Activated T-cell treated with anti-CD3 and anti-CD28 coated beads, Interleukin-2, amount 50 U/mL, for 4 hours (primary cell): ENCODE measurements at regions not wholly inside any gene's neighbourhood (a gene's known extent, or its start where the extent isn't known, plus 50 kb on each side); places are given as distances from the start of the nearest gene placed in this dataset.
"Not testable (repeated sequence)": the region's sequence is repeated elsewhere in the genome, so short reads cannot be mapped to it uniquely, and the experiment has no call there.

Experiments used
- ATAC-seq, 2 donors: fragments of 200-7000 bp; cut with Tn5 transposase; one replicate each; pipeline ENCODE4 v1.10.0; 2021
- DNase-seq: peaks from one replicate; pipeline ENCODE4 v3.0.0-alpha.2; 2020
- H3K27me3 Mint-ChIP-seq: one replicate; pipeline ENCODE4 v1.8.0; 2021; ENCODE audit warnings: low read depth, mixed read lengths
- H3K36me3 Mint-ChIP-seq: one replicate; pipeline ENCODE4 v1.8.0; 2022; ENCODE audit warnings: mixed read lengths; ENCODE audit not compliant: insufficient read depth
- H3K4me1 Mint-ChIP-seq: one replicate; pipeline ENCODE4 v1.8.0; 2021; ENCODE audit warnings: low read depth, mixed read lengths
- H3K4me3 Mint-ChIP-seq: one replicate; pipeline ENCODE4 v1.8.0; 2021; ENCODE audit warnings: mild to moderate bottlenecking, moderate library complexity, mixed read lengths
- H3K9me3 Mint-ChIP-seq: one replicate; pipeline ENCODE4 v1.8.0; 2021; ENCODE audit warnings: mixed read lengths

- not testable (repeated sequence) for DNase-seq, H3K4me3 Mint-ChIP-seq, H3K4me1 Mint-ChIP-seq, H3K36me3 Mint-ChIP-seq, H3K27me3 Mint-ChIP-seq, ATAC-seq
- peaks cover 51% of the 10 kb centered on the region for H3K9me3 Mint-ChIP-seq
Measured at GRCh38 chrY:11643549-11643948, 1057.5 kb upstream of the USP9Y start.

- H3K4me3 Mint-ChIP-seq, result no peak overlapping the region
- H3K9me3 Mint-ChIP-seq, result peaks cover 80% of the 10 kb centered on the region
- H3K36me3 Mint-ChIP-seq, result peaks cover 12% of the 10 kb centered on the region
- H3K27me3 Mint-ChIP-seq, result no peaks in the 10 kb centered on the region
- ATAC-seq (no peak), DNase-seq (no peak)
- H3K4me1 Mint-ChIP-seq, result no peaks in the 10 kb centered on the region
Measured at GRCh38 chrY:11668221-11668620, 1032.8 kb upstream of the USP9Y start.
